ENCODE measurements at regions not wholly inside any gene's neighbourhood (a gene's known extent, or its start where the extent isn't known, plus 50 kb on each side); places are given as distances from the start of the nearest gene placed in this dataset.
"Not testable (repeated sequence)": the region's sequence is repeated elsewhere in the genome, so short reads cannot be mapped to it uniquely, and the experiment has no call there.

- Histone ChIP-seq H3K36me3 (no peaks in the 10 kb centered on the region), H3K9me3 (no peaks in the 10 kb centered on the region), H3K4me3 (no peak overlapping the region), H3K4me1 (no peaks in the 10 kb centered on the region), H3K27me3 (no peaks in the 10 kb centered on the region), H3K27ac (no peak overlapping the region)
- 70 to 84% methylated on average over 3 of the region's 3 CpGs for WGBS, 2 donors (ENCODE audit: low coverage in 1 of 2)
- no peak for TF ChIP-seq POLR2AphosphoS5 (IDR thresholded peaks at IDR 0.05)
- no peak for TF ChIP-seq EP300 (IDR thresholded peaks at IDR 0.05)
- TF ChIP-seq POLR2A (IDR thresholded peaks at IDR 0.05), result no peak
- no peak for TF ChIP-seq CTCF (IDR thresholded peaks at IDR 0.05)
- ATAC-seq, result no peak
These were observed 987.3 kb downstream of the GRID1 start for GRCh38 chr10:85379338-85379737.

- Histone ChIP-seq H3K27me3 (no peaks in the 10 kb centered on the region), H3K36me3 (no peaks in the 10 kb centered on the region), H3K4me1 (no peaks in the 10 kb centered on the region), H3K27ac (no peak overlapping the region), H3K9me3 (no peaks in the 10 kb centered on the region), H3K4me3 (no peak overlapping the region)
- TF ChIP-seq POLR2A (IDR thresholded peaks at IDR 0.05) (no peak), POLR2AphosphoS5 (IDR thresholded peaks at IDR 0.05) (no peak), CTCF (IDR thresholded peaks at IDR 0.05) (no peak), EP300 (IDR thresholded peaks at IDR 0.05) (no peak)
- ATAC-seq, result no peak
- 22 to 29% methylated on average over 1 of the region's 1 CpG for WGBS, 2 donors (ENCODE audit: low coverage in 1 of 2)
These were observed 965.5 kb downstream of the GRID1 start for GRCh38 chr10:85400981-85401695.

GRCh38 chr10:85402541-85402940, 964.1 kb downstream of the GRID1 start:
- Histone ChIP-seq H3K36me3 (no peaks in the 10 kb centered on the region), H3K9me3 (no peaks in the 10 kb centered on the region), H3K4me3 (no peak overlapping the region), H3K27ac (no peak overlapping the region), H3K27me3 (no peaks in the 10 kb centered on the region), H3K4me1 (no peaks in the 10 kb centered on the region)
- WGBS, 2 donors (ENCODE audit: low coverage in 1 of 2), result 75 to 100% methylated on average over 1 of the region's 1 CpG
- no peak for ATAC-seq
- TF ChIP-seq POLR2A (IDR thresholded peaks at IDR 0.05), result no peak
- no peak for TF ChIP-seq CTCF (IDR thresholded peaks at IDR 0.05)
- no peak for TF ChIP-seq POLR2AphosphoS5 (IDR thresholded peaks at IDR 0.05)
- no peak for TF ChIP-seq EP300 (IDR thresholded peaks at IDR 0.05)

GRCh38 chr10:85407088-85407487, 959.5 kb downstream of the GRID1 start:
- Histone ChIP-seq H3K4me3 (no peak overlapping the region), H3K27ac (no peak overlapping the region), H3K9me3 (peaks cover 0 to 7% (median 0%) of the 10 kb centered on the region in 3 donors), H3K4me1 (no peaks in the 10 kb centered on the region), H3K36me3 (no peaks in the 10 kb centered on the region), H3K27me3 (no peaks in the 10 kb centered on the region)
- WGBS, 2 donors (ENCODE audit: low coverage in 1 of 2), result 65 to 67% methylated on average over 1 to 3 of the region's 3 CpGs
- no peak for ATAC-seq
- TF ChIP-seq EP300 (IDR thresholded peaks at IDR 0.05) (no peak), POLR2AphosphoS5 (IDR thresholded peaks at IDR 0.05) (no peak), CTCF (IDR thresholded peaks at IDR 0.05) (no peak), POLR2A (IDR thresholded peaks at IDR 0.05) (no peak)

- H3K36me3 ChIP-seq, result no peaks in the 10 kb centered on the region
- TF ChIP-seq EP300 (IDR thresholded peaks at IDR 0.05) (no peak), POLR2AphosphoS5 (IDR thresholded peaks at IDR 0.05) (no peak), CTCF (IDR thresholded peaks at IDR 0.05) (no peak), POLR2A (IDR thresholded peaks at IDR 0.05) (no peak)
- H3K9me3 ChIP-seq, result peaks cover 0 to 7% (median 0%) of the 10 kb centered on the region in 3 donors
- no peak overlapping the region for H3K27ac ChIP-seq
- H3K27me3 ChIP-seq, result no peaks in the 10 kb centered on the region
- H3K4me1 ChIP-seq, result no peaks in the 10 kb centered on the region
- no peak for ATAC-seq
- no peak overlapping the region for H3K4me3 ChIP-seq
- 100% methylated on average over 2 of the region's 3 CpGs; no CpG with 5 or more reads in 1 of the 2 donors for WGBS, 2 donors (ENCODE audit: low coverage in 1 of 2)
These were observed 958.2 kb downstream of the GRID1 start for GRCh38 chr10:85408388-85408787.

GRCh38 chr10:85410586-85410985, 956.0 kb downstream of the GRID1 start:
- not testable (repeated sequence) for H3K9me3 ChIP-seq, H3K4me3 ChIP-seq, H3K4me1 ChIP-seq, H3K27ac ChIP-seq, ATAC-seq, H3K36me3 ChIP-seq, H3K27me3 ChIP-seq
- 86 to 93% methylated on average over 2 to 3 of the region's 3 CpGs for WGBS, 2 donors (ENCODE audit: low coverage in 1 of 2)

Data from gastroesophageal sphincter (tissue), 4 donors.